ENCODE measurements at regions not wholly inside any gene's neighbourhood (a gene's known extent, or its start where the extent isn't known, plus 50 kb on each side); places are given as distances from the start of the nearest gene placed in this dataset.

DNA sequence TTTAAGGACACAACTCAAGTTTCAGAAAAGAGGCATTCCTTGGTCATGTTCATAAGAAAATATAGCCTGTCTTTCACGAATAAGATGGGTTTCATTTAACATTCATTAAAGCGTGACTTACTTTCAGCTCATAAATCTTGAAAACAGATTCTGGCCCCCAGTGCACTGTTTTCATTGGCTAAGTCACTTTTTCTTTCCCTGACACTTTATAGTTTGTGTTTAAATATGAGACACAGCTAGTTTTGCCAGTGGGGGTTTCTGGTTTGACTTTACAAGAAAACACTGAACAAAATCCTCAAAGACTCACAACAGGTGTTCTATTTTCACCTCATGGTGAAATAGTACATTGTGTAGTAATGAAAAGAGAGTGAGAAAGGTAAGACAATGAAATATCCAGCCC, 65.9 kb downstream of the PHLDA1 start:
- Histone ChIP-seq H3K27ac (no peak overlapping the region), H3K36me3 (no peaks in the 10 kb centered on the region), H3K27me3 (no peaks in the 10 kb centered on the region), H3K9me3 (no peaks in the 10 kb centered on the region), H3K4me3 (no peak overlapping the region), H3K4me1 (peaks cover 0 to 15% (median 0%) of the 10 kb centered on the region in 12 donors)
- WGBS, 4 donors, result 85 to 95% (median 91%) methylated on average over 2 of the region's 2 CpGs
- DNase-seq (no peak), ATAC-seq (no peak)
- intact Hi-C loops (cut with DNase I), result no loop called here
- no peak for TF ChIP-seq POLR2A (IDR thresholded peaks at IDR 0.05)
- TF ChIP-seq, protein P1, sequence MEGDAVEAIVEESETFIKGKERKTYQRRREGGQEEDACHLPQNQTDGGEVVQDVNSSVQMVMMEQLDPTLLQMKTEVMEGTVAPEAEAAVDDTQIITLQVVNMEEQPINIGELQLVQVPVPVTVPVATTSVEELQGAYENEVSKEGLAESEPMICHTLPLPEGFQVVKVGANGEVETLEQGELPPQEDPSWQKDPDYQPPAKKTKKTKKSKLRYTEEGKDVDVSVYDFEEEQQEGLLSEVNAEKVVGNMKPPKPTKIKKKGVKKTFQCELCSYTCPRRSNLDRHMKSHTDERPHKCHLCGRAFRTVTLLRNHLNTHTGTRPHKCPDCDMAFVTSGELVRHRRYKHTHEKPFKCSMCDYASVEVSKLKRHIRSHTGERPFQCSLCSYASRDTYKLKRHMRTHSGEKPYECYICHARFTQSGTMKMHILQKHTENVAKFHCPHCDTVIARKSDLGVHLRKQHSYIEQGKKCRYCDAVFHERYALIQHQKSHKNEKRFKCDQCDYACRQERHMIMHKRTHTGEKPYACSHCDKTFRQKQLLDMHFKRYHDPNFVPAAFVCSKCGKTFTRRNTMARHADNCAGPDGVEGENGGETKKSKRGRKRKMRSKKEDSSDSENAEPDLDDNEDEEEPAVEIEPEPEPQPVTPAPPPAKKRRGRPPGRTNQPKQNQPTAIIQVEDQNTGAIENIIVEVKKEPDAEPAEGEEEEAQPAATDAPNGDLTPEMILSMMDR (IDR thresholded peaks at IDR 0.05), result no peak

DNA sequence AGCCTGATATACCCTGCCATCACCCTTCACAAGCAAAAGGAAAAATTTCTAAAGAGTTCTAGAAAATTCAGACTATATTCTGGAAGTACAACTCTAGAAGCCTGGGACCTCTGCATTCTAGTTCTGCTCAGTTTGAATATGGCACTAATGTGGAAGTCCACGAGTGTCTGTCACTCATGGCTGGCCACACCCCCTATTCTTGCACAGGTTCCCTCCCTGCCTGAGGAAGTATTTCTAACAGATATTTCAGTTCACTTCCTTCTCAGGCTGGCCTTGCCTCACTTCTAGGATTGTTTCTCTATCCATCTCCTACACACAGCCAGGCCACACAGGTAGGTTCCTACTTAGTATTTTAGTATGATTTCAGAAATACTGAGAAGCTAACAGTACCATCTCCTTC, 67.4 kb downstream of the PHLDA1 start:
- intact Hi-C loops (cut with DNase I), result no loop called here
- peak in 2 of 5 donors; percentile 31 to 37 for DNase-seq
- ATAC-seq, result peak in 3 of 4 donors; percentile 43 to 77 (median 56)
- TF ChIP-seq, protein P1 (IDR thresholded peaks at IDR 0.05), result no peak
- TF ChIP-seq POLR2A (IDR thresholded peaks at IDR 0.05), result no peak
- Histone ChIP-seq H3K27ac (no peak overlapping the region), H3K4me3 (no peak overlapping the region), H3K27me3 (no peaks in the 10 kb centered on the region), H3K36me3 (no peaks in the 10 kb centered on the region), H3K9me3 (no peaks in the 10 kb centered on the region), H3K4me1 (peaks cover 0 to 16% (median 8%) of the 10 kb centered on the region in 12 donors)
- 52 to 80% (median 67%) methylated on average over 1 of the region's 1 CpG for WGBS, 4 donors

DNA sequence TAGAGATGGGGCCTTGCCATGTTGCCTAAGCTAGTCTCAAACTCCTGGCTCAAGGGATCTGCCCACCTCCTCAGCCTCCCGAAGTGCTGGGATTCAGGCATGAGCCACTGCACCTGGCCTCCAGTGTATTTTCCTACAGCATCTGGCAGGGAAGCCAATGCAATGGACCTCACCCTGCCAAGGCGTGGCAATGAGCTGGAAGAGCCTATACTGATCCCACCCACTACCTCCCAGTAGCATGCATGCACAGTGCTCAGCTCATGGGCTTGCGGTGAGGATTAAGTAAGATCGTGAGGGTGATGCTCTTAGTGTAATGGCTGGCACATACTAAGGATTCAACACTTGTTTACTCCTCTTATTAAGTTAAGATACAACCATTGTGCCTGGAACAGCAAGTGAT, 69.7 kb downstream of the PHLDA1 start:
- H3K36me3 ChIP-seq, result no peaks in the 10 kb centered on the region
- H3K27me3 ChIP-seq, result no peaks in the 10 kb centered on the region
- ATAC-seq (no peak), DNase-seq (no peak)
- no peak overlapping the region for H3K27ac ChIP-seq
- intact Hi-C loops (cut with DNase I), result no loop called here
- H3K9me3 ChIP-seq, result no peaks in the 10 kb centered on the region
- H3K4me3 ChIP-seq, result no peak overlapping the region
- H3K4me1 ChIP-seq, result peaks cover 0 to 20% (median 8%) of the 10 kb centered on the region in 12 donors
- no peak for TF ChIP-seq POLR2A (IDR thresholded peaks at IDR 0.05)
- TF ChIP-seq, protein P1 (IDR thresholded peaks at IDR 0.05), result no peak
- WGBS, 4 donors, result 95 to 99% (median 98%) methylated on average over 4 of the region's 4 CpGs

DNA sequence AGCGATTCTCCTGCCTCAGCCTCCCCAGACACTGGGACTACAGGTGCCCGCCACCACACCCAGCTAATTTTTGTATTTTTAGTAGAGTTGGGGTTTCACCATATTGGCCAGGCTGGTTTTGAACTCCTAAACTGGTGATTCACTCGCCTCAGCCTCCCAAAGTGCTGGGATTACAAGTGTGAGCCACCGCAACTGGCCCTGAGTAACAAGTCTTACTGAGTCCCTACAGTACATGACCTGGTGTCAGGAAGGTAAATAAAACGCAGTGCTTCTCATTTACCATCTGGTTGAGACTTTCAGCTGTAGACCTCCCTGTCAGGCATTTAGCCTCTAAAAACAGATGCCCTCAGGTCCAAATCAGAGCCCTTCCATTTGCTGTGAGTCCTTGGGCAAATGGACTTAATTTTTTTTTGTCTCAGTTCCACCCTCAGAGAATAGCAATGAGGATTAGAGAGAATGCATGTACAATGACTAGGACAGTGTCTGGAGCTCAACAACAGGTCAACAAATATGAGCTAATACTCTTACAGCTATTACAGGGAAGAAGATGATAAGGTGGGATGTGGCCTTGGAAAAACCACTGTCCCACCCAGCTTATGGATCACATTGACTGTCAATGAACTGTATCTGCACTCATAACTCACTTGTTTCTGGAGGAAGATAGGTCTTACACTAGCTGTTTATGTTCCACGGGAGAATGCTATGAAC, 70.5 kb downstream of the PHLDA1 start:
- peaks cover 0 to 20% (median 8%) of the 10 kb centered on the region in 12 donors for H3K4me1 ChIP-seq
- H3K4me3 ChIP-seq, result no peak overlapping the region
- H3K36me3 ChIP-seq, result no peaks in the 10 kb centered on the region
- H3K27me3 ChIP-seq, result no peaks in the 10 kb centered on the region
- DNase-seq (no peak), ATAC-seq (no peak)
- intact Hi-C loops (cut with DNase I), result no loop called here
- no peaks in the 10 kb centered on the region for H3K9me3 ChIP-seq
- TF ChIP-seq, protein P1 (IDR thresholded peaks at IDR 0.05), result no peak
- no peak for TF ChIP-seq POLR2A (IDR thresholded peaks at IDR 0.05)
- H3K27ac ChIP-seq, result no peak overlapping the region
- WGBS, 4 donors, result 89 to 99% (median 96%) methylated on average over 6 of the region's 6 CpGs

Measured in heart left ventricle (tissue), 16 donors.